ENCODE measurements at regions not wholly inside any gene's neighbourhood (a gene's known extent, or its start where the extent isn't known, plus 50 kb on each side); places are given as distances from the start of the nearest gene placed in this dataset.

DNA sequence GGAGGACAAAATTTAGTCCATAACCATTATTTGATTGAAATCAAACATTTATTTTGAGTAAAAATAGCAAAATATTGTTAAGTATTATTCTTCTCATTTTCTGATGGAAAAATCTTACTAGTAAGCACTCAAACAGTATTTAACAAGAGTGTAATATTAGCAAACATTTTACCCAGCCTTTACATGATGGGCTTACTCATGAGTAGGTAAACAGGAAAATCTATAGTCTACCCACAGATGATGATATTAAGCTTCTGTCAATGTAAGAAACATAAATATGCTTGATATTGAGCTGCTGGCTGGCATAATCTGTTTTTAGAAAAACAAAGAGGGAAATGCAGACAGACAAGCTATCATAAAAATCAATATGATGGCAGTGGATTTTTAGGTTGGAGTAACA, 418.5 kb upstream of the COX7C start:
- TF ChIP-seq CEBPB (IDR thresholded peaks at IDR 0.05) (no peak), TAF1 (IDR thresholded peaks at IDR 0.05; ENCODE audit: low read depth) (no peak)
- TF ChIP-seq, protein P1, sequence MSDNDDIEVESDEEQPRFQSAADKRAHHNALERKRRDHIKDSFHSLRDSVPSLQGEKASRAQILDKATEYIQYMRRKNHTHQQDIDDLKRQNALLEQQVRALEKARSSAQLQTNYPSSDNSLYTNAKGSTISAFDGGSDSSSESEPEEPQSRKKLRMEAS (IDR thresholded peaks at IDR 0.05): no peak
- TF ChIP-seq, protein P2, sequence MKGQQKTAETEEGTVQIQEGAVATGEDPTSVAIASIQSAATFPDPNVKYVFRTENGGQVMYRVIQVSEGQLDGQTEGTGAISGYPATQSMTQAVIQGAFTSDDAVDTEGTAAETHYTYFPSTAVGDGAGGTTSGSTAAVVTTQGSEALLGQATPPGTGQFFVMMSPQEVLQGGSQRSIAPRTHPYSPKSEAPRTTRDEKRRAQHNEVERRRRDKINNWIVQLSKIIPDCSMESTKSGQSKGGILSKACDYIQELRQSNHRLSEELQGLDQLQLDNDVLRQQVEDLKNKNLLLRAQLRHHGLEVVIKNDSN (IDR thresholded peaks at IDR 0.05): no peak

DNA sequence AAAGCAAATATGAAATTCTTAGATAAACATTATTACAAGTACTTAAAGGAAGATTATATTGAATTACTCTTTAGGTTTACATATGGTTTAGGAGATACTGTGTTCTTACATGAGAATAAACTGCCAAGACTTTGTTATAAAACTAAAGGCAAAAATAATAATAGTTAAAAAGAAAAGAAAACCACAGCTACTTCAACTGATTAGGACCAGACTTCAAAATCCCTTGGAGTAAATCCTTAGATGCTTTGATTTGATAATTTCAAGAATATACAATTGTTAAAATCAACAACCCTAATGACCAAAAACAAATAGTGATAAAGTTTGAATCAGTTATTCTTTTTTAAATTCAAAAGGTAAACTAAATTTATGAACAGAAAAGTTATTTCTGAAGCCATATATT, 389.6 kb upstream of the COX7C start:
- no peak for TF ChIP-seq NFIC (IDR thresholded peaks at IDR 0.05)
- TF ChIP-seq RAD21 (IDR thresholded peaks at IDR 0.05; ENCODE audit: low read depth): no peak
- TF ChIP-seq CREB1 (IDR thresholded peaks at IDR 0.05; ENCODE audit: low read depth): no peak
- no peak for TF ChIP-seq YY1 (IDR thresholded peaks at IDR 0.05; ENCODE audit: low read depth)

DNA sequence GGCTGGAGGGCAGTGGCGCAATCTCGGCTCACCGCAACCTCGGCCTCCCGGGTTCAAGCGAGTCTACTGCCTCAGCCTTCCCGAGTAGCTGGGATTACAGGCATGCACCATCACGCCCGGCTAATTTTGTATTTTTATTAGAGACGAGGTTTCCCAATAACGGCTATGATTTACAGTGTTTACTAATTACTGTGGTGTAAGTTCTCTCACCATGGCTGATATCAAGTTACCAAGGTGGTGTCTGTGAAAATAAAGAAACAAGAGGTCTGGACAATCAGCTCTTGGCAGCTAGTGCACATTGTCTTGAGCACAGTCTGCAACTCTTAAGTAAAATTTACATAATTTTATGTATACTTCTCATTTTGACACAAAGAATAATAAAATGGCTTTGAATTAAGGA, 385.5 kb upstream of the COX7C start:
- TF ChIP-seq EP300 (IDR thresholded peaks at IDR 0.05; ENCODE audit: borderline replicate concordance) (no peak), FOXM1 (IDR thresholded peaks at IDR 0.05; ENCODE audit: borderline replicate concordance, low read depth) (no peak), CEBPB (IDR thresholded peaks at IDR 0.05) (peak; percentile 66), EGR1 (IDR thresholded peaks at IDR 0.05) (no peak), TEAD4 (IDR thresholded peaks at IDR 0.05) (no peak), TCF12 (IDR thresholded peaks at IDR 0.05; ENCODE audit: low read depth) (no peak)

DNA sequence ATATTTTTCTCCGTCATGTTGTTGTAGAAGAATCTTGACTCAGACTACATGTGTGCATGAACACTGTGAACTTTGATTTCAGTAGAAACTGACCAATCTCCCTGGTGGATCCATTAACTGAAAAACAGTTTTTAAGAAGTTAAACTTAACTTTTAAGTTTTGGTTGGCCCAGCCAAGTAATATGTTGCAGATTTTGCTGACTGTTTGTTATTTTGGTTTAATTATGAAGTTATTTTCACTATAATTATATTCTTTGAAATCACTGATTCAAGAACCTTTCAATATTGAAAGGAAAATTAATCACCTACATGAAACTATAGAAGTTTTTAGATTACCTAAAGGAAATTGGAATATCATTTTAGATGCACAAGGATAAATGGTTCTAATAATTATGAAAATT, 373.6 kb upstream of the COX7C start:
- TF ChIP-seq RAD21 (IDR thresholded peaks at IDR 0.05; ENCODE audit: low read depth) (no peak), TAF1 (IDR thresholded peaks at IDR 0.05; ENCODE audit: low read depth) (no peak)
- TF ChIP-seq, protein P3, sequence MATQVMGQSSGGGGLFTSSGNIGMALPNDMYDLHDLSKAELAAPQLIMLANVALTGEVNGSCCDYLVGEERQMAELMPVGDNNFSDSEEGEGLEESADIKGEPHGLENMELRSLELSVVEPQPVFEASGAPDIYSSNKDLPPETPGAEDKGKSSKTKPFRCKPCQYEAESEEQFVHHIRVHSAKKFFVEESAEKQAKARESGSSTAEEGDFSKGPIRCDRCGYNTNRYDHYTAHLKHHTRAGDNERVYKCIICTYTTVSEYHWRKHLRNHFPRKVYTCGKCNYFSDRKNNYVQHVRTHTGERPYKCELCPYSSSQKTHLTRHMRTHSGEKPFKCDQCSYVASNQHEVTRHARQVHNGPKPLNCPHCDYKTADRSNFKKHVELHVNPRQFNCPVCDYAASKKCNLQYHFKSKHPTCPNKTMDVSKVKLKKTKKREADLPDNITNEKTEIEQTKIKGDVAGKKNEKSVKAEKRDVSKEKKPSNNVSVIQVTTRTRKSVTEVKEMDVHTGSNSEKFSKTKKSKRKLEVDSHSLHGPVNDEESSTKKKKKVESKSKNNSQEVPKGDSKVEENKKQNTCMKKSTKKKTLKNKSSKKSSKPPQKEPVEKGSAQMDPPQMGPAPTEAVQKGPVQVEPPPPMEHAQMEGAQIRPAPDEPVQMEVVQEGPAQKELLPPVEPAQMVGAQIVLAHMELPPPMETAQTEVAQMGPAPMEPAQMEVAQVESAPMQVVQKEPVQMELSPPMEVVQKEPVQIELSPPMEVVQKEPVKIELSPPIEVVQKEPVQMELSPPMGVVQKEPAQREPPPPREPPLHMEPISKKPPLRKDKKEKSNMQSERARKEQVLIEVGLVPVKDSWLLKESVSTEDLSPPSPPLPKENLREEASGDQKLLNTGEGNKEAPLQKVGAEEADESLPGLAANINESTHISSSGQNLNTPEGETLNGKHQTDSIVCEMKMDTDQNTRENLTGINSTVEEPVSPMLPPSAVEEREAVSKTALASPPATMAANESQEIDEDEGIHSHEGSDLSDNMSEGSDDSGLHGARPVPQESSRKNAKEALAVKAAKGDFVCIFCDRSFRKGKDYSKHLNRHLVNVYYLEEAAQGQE (IDR thresholded peaks at IDR 0.05; ENCODE audit: low read depth): no peak
- TF ChIP-seq, protein P1 (IDR thresholded peaks at IDR 0.05): no peak

DNA sequence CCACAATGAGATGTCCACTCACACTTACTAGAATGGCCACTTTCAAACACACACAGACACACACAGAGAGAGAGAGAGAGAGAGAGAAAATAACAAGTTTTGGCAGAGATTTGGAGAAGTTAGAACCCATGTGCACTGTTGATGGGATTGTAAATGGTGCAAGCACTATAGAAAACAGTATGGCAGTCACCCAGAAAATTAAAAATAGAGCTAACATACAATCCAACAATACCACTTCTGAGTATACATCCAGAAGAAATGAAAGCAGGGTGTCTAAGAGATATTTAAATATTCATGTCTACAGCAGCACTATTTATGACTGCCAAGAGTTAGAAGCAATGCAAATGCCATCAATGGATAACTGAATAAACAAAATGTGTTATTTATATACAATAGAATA, 359.9 kb upstream of the COX7C start:
- TF ChIP-seq EP300 (IDR thresholded peaks at IDR 0.05; ENCODE audit: borderline replicate concordance): no peak
- TF ChIP-seq TAF1 (IDR thresholded peaks at IDR 0.05; ENCODE audit: low read depth): no peak
- no peak for TF ChIP-seq RAD21 (IDR thresholded peaks at IDR 0.05; ENCODE audit: low read depth)
- TF ChIP-seq EGR1 (IDR thresholded peaks at IDR 0.05): no peak
- no peak for TF ChIP-seq NFIC (IDR thresholded peaks at IDR 0.05)
- no peak for TF ChIP-seq CEBPB (IDR thresholded peaks at IDR 0.05)
- no peak for TF ChIP-seq CREB1 (IDR thresholded peaks at IDR 0.05; ENCODE audit: low read depth)
- no peak for TF ChIP-seq TCF12 (IDR thresholded peaks at IDR 0.05; ENCODE audit: low read depth)
- no peak for TF ChIP-seq YY1 (IDR thresholded peaks at IDR 0.05; ENCODE audit: low read depth)
- no peak for TF ChIP-seq FOXM1 (IDR thresholded peaks at IDR 0.05; ENCODE audit: borderline replicate concordance, low read depth)
- TF ChIP-seq, protein P2 (IDR thresholded peaks at IDR 0.05): no peak
- no peak for TF ChIP-seq TEAD4 (IDR thresholded peaks at IDR 0.05)

DNA sequence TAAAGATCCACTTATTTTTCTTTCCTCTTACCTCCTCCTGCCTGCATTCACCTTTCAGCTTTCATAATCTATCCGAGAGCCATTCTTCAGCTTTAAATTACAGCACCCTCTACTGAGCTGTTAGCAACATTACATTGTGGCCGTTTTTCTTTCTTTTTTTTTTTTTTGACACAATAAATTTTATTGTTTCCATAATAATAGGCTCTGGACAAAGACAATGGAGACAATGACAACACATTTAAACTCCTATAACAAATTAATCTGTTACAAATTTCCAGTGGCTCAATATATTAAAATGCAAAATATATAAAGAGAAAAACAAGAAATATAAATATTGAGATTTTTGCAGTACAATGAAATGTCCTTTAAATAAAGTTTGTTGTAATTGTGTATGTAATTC, 312.7 kb upstream of the COX7C start:
- peak; percentile 54 for TF ChIP-seq RAD21 (IDR thresholded peaks at IDR 0.05; ENCODE audit: low read depth)

DNA sequence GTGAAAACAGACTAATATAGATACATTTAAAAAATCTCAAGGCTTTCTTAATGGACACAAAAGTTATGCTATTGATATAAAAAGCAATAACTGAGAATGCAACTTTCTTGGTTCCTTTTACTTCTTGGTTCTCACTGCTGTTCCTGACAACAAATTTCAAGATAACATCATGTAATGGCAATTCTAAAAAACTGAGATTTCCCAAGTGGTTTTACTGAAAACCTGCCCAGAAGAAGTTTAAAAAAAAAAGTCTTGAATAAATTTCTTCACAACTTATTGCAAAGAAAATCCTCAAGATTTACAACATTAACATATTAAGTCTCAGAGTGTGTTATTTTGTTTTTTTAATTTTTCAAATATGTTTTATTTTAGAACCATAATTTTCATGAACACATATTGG, 302.8 kb upstream of the COX7C start:
- TF ChIP-seq TAF1 (IDR thresholded peaks at IDR 0.05; ENCODE audit: low read depth): no peak
- TF ChIP-seq RAD21 (IDR thresholded peaks at IDR 0.05; ENCODE audit: low read depth): no peak

DNA sequence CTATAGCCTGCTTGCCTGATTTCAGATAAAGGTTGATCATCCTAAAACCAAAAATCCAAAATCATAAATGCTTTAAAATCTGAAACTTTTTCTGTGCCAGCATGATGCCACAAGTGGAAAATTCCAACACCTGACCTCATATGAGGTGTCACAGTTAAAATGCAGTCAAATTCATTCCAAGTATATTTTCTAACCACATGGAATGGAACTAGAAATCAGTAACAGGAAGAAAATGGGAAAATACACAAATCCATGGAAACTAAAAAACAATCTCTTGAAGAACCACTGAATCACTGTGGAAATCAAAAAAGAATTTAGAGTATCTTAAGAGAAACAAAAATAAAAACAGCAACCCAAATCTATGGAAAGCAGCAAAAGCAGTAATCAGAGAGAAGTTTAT, 297.5 kb upstream of the COX7C start:
- TF ChIP-seq, protein P2 (IDR thresholded peaks at IDR 0.05): no peak
- TF ChIP-seq EP300 (IDR thresholded peaks at IDR 0.05; ENCODE audit: borderline replicate concordance) (no peak), CEBPB (IDR thresholded peaks at IDR 0.05) (no peak), RAD21 (IDR thresholded peaks at IDR 0.05; ENCODE audit: low read depth) (no peak), TAF1 (IDR thresholded peaks at IDR 0.05; ENCODE audit: low read depth) (no peak)

DNA sequence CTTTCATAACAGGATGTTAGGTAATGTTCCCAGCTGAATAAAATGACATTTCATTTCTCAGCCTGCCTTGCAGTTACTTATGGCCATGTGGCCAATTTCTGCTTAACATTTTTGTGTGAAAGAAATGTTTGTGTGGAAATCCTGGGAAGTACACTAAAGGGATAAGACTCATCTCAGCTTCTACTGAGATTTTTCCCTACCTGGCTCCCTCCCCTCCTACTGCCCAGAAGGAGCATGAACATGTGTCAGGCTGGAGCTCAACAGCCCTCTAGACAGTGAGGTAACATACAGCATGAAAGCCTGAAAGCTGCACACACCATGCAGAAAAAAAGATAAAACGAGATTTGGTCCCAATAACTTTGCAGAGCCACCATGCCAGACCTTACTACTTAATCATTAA, 288.4 kb upstream of the COX7C start:
- TF ChIP-seq NFIC (IDR thresholded peaks at IDR 0.05) (no peak), CEBPB (IDR thresholded peaks at IDR 0.05) (no peak), ZBTB7A (IDR thresholded peaks at IDR 0.05; ENCODE audit: low read depth) (no peak), TCF12 (IDR thresholded peaks at IDR 0.05; ENCODE audit: low read depth) (no peak), RAD21 (IDR thresholded peaks at IDR 0.05; ENCODE audit: low read depth) (no peak), TEAD4 (IDR thresholded peaks at IDR 0.05) (no peak), TAF1 (IDR thresholded peaks at IDR 0.05; ENCODE audit: low read depth) (no peak)
- TF ChIP-seq, protein P2 (IDR thresholded peaks at IDR 0.05): no peak
